SK-N-SH (cell line): ENCODE measurements at regions not wholly inside any gene's neighbourhood (a gene's known extent, or its start where the extent isn't known, plus 50 kb on each side); places are given as distances from the start of the nearest gene placed in this dataset.

ENCODE experiments used
- CTCF ChIA-PET: fragments of 300-600, 350-600 bp; formaldehyde crosslinking; extraction: SDS; loops from one replicate; lab custom pipeline; 2021; lab: Yijun Ruan, JAX
- POLR2A ChIA-PET: fragments of 350-600 bp; sonication (Branson Sonifier 250); formaldehyde crosslinking; extraction: SDS; loops from one replicate; lab custom pipeline; 2020; ENCODE audit warnings: antibody characterized with exemption, inconsistent platforms; lab: Yijun Ruan, JAX
- DNase-seq: peaks from one replicate; pipeline ENCODE4 v3.0.0; 2012
- H2AFZ ChIP-seq: fragments of 200-600 bp; sonication (generic); 2 replicates; pipeline ENCODE4 v1.8.1; 2016; ENCODE audit warnings: antibody characterized with exemption, mild to moderate bottlenecking, low read depth
- H3F3A ChIP-seq: fragments of 200-600 bp; sonication (generic); replicated peaks from 2 replicates; pipeline ENCODE3; 2016; ENCODE audit warnings: antibody characterized with exemption, mild to moderate bottlenecking; ENCODE audit not compliant: insufficient read depth
- H3K27ac ChIP-seq, 2 experiments: fragments of 200-500 bp in 1 of 2; fragments of 200-600 bp in 1 of 2; sonication (Bioruptor generic) in 1 of 2; sonication (generic), shearing (Covaris generic) in 1 of 2; 2 replicates each; pipeline versions ENCODE4 v1.5.1 to v1.6.1; 2014 to 2016; ENCODE audit warnings: low read depth in 2 of 2, inconsistent platforms in 1 of 2, low read length in 1 of 2, mild to moderate bottlenecking in 1 of 2, mixed read lengths in 1 of 2
- H3K27me3 ChIP-seq: fragments of 200-600 bp; sonication (generic), shearing (Covaris generic); 2 replicates; pipeline ENCODE4 v1.6.1; 2016; ENCODE audit warnings: mixed run types; ENCODE audit not compliant: insufficient read depth
- H3K36me3 ChIP-seq, 2 experiments: fragments of 200-500 bp in 1 of 2; fragments of 200-600 bp in 1 of 2; sonication (Bioruptor generic) in 1 of 2; sonication (generic) in 1 of 2; replicated peaks in 1 of 2; 2 replicates each; pipeline versions ENCODE3 to v1.5.1; 2014 to 2016; ENCODE audit warnings: low read length in 1 of 2, mild to moderate bottlenecking in 1 of 2; ENCODE audit not compliant: insufficient read depth in 2 of 2, control insufficient read depth in 1 of 2
- H3K4me1 ChIP-seq, 2 experiments: fragments of 200-500 bp in 1 of 2; fragments of 200-600 bp in 1 of 2; sonication (Bioruptor generic) in 1 of 2; sonication (generic), shearing (Covaris generic) in 1 of 2; 2 replicates each; pipeline versions ENCODE4 v1.5.1 to v1.6.1; 2014 to 2016; ENCODE audit warnings: low read depth in 1 of 2, low read length in 1 of 2, mixed run types in 1 of 2; ENCODE audit not compliant: insufficient read depth in 2 of 2, control insufficient read depth in 1 of 2
- H3K4me2 ChIP-seq: fragments of 200-600 bp; sonication (generic), shearing (Covaris generic); 2 replicates; pipeline ENCODE4 v1.6.1; 2017; ENCODE audit warnings: mixed run types
- H3K4me3 ChIP-seq, 2 experiments: fragments of 200-500 bp in 1 of 2; fragments of 200-600 bp in 1 of 2; sonication (Bioruptor generic) in 1 of 2; sonication (generic), shearing (Covaris generic) in 1 of 2; 2 replicates each; pipeline versions ENCODE4 v1.5.1 to v1.8.1; 2014 to 2016; ENCODE audit warnings: low read depth in 2 of 2, inconsistent platforms in 1 of 2, low read length in 1 of 2, mild to moderate bottlenecking in 1 of 2, mixed read lengths in 1 of 2, moderate library complexity in 1 of 2
- H3K79me2 ChIP-seq: fragments of 200-600 bp; sonication (generic); 2 replicates; pipeline ENCODE4 v1.8.1; 2017; ENCODE audit warnings: mild to moderate bottlenecking; ENCODE audit not compliant: insufficient read depth
- H3K9ac ChIP-seq: fragments of 200-600 bp; sonication (generic); 2 replicates; pipeline ENCODE4 v1.6.1; 2017; ENCODE audit warnings: mixed run types
- H3K9me2 ChIP-seq: fragments of 200-600 bp; sonication (generic); 2 replicates; pipeline ENCODE4 v1.6.1; 2017; ENCODE audit warnings: mixed run types
- H3K9me3 ChIP-seq: fragments of 200-600 bp; sonication (generic); 2 replicates; pipeline ENCODE4 v1.6.1; 2017; ENCODE audit warnings: mixed run types, mild to moderate bottlenecking, moderate library complexity
- H4K20me1 ChIP-seq: fragments of 200-600 bp; sonication (generic); 2 replicates; pipeline ENCODE4 v1.6.1; 2017; ENCODE audit warnings: mild to moderate bottlenecking, mixed run types; ENCODE audit not compliant: insufficient read depth
- CHD2 ChIP-seq: fragments of 150-350 bp; IDR thresholded peaks from 2 replicates; pipeline ENCODE4 v1.6.1; 2018; ENCODE audit warnings: low read length; ENCODE audit not compliant: partially characterized antibody
- ELF1 ChIP-seq: IDR thresholded peaks from 2 replicates; pipeline ENCODE4 v1.4.0; 2012
- FOXJ3 ChIP-seq: sonication (generic); formaldehyde crosslinking; IDR thresholded peaks from 2 replicates; pipeline ENCODE4 v1.5.1; 2020; ENCODE audit warnings: mild to moderate bottlenecking, missing genetic modification reagents
- FOXM1 ChIP-seq: IDR thresholded peaks from 2 replicates; pipeline ENCODE4 v1.4.0; 2012; ENCODE audit warnings: low read depth, mild to moderate bottlenecking
- GABPA ChIP-seq: IDR thresholded peaks from 2 replicates; pipeline ENCODE4 v1.4.0; 2012; ENCODE audit warnings: low read depth, mild to moderate bottlenecking
- GATA2 ChIP-seq: sonication (generic); formaldehyde crosslinking; IDR thresholded peaks from 2 replicates; pipeline ENCODE4 v1.5.0; 2020; ENCODE audit warnings: mild to moderate bottlenecking, missing genetic modification reagents
- MAX ChIP-seq: IDR thresholded peaks from 2 replicates; pipeline ENCODE4 v1.4.0; 2012; ENCODE audit warnings: low read depth
- NFIC ChIP-seq: IDR thresholded peaks from 2 replicates; pipeline ENCODE4 v1.4.0; 2012; ENCODE audit warnings: borderline replicate concordance
- NRF1 ChIP-seq: IDR thresholded peaks from 2 replicates; pipeline ENCODE4 v1.6.1; 2012; ENCODE audit warnings: low read depth, mild to moderate bottlenecking, low read length
- POLR2AphosphoS5 ChIP-seq: IDR thresholded peaks from 2 replicates; pipeline ENCODE4 v1.6.1; 2012; ENCODE audit warnings: low read depth, low read length
- RAD21 ChIP-seq: IDR thresholded peaks from 2 replicates; pipeline ENCODE4 v1.6.1; 2012; ENCODE audit warnings: mild to moderate bottlenecking, low read length
- RCOR1 ChIP-seq: fragments of 150-350 bp; IDR thresholded peaks from 2 replicates; pipeline ENCODE4 v1.6.1; 2017; ENCODE audit warnings: antibody characterized with exemption, low read length
- RXRA ChIP-seq: IDR thresholded peaks from 2 replicates; pipeline ENCODE4 v1.4.0; 2012; ENCODE audit warnings: low read depth, mild to moderate bottlenecking, borderline replicate concordance
- SMC3 ChIP-seq: IDR thresholded peaks from 2 replicates; pipeline ENCODE4 v1.6.1; 2012; ENCODE audit warnings: low read depth, low read length, improper control_type of control experiment
- USF1 ChIP-seq: IDR thresholded peaks from 2 replicates; pipeline ENCODE4 v1.4.0; 2012; ENCODE audit warnings: low read depth, borderline replicate concordance
- ZBTB33 ChIP-seq: IDR thresholded peaks from 2 replicates; pipeline ENCODE4 v1.4.0; 2012; ENCODE audit warnings: low read depth, borderline replicate concordance
- WGBS: methylation state at CpG from one replicate; pipeline ENCODE4 v1.1.6; 2017; ENCODE audit warnings: low lambda C conversion rate; 5-methylcytosine and 5-hydroxymethylcytosine counted together
- TF ChIP-seq, protein P1 (sequence below): IDR thresholded peaks from 2 replicates; pipeline ENCODE4 v1.6.1; 2012; ENCODE audit warnings: mild to moderate bottlenecking, low read depth, low read length, moderate library complexity

- no peaks in the 10 kb centered on the region for H3K36me3 ChIP-seq
- H3K9me3 ChIP-seq = no peaks in the 10 kb centered on the region
- WGBS = 32% methylated on average over 5 of the region's 5 CpGs
- CTCF ChIA-PET = no interaction called here
- H4K20me1 ChIP-seq = no peaks in the 10 kb centered on the region
- H3K79me2 ChIP-seq = no peaks in the 10 kb centered on the region
- no peak overlapping the region for H3K9ac ChIP-seq
- no peak overlapping the region for H3K27ac ChIP-seq
- H3K27me3 ChIP-seq = no peaks in the 10 kb centered on the region
- no peaks in the 10 kb centered on the region for H3F3A ChIP-seq
- no peak for DNase-seq
- no peaks in the 10 kb centered on the region for H3K4me1 ChIP-seq
- no peak overlapping the region for H2AFZ ChIP-seq
- H3K9me2 ChIP-seq = no peaks in the 10 kb centered on the region
- no peak overlapping the region for H3K4me2 ChIP-seq
- POLR2A ChIA-PET = no interaction called here
- H3K4me3 ChIP-seq = no peak overlapping the region
- TF ChIP-seq SMC3 (no peak), CHD2 (no peak), POLR2AphosphoS5 (no peak), GABPA (no peak), RCOR1 (no peak), FOXM1 (no peak), RXRA (no peak), RAD21 (no peak), GATA2 (no peak), NFIC (no peak), USF1 (no peak), FOXJ3 (CRISPR knock-in tag) (no peak), NRF1 (no peak), MAX (no peak), ZBTB33 (no peak), ELF1 (no peak)
- TF ChIP-seq, protein P1, sequence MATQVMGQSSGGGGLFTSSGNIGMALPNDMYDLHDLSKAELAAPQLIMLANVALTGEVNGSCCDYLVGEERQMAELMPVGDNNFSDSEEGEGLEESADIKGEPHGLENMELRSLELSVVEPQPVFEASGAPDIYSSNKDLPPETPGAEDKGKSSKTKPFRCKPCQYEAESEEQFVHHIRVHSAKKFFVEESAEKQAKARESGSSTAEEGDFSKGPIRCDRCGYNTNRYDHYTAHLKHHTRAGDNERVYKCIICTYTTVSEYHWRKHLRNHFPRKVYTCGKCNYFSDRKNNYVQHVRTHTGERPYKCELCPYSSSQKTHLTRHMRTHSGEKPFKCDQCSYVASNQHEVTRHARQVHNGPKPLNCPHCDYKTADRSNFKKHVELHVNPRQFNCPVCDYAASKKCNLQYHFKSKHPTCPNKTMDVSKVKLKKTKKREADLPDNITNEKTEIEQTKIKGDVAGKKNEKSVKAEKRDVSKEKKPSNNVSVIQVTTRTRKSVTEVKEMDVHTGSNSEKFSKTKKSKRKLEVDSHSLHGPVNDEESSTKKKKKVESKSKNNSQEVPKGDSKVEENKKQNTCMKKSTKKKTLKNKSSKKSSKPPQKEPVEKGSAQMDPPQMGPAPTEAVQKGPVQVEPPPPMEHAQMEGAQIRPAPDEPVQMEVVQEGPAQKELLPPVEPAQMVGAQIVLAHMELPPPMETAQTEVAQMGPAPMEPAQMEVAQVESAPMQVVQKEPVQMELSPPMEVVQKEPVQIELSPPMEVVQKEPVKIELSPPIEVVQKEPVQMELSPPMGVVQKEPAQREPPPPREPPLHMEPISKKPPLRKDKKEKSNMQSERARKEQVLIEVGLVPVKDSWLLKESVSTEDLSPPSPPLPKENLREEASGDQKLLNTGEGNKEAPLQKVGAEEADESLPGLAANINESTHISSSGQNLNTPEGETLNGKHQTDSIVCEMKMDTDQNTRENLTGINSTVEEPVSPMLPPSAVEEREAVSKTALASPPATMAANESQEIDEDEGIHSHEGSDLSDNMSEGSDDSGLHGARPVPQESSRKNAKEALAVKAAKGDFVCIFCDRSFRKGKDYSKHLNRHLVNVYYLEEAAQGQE = no peak
Observed at GRCh38 chr20:1720845-1721475, 63.4 kb upstream of the SIRPG start.
